DND-41 (cell line): ENCODE measurements at regions not wholly inside any gene's neighbourhood (a gene's known extent, or its start where the extent isn't known, plus 50 kb on each side); places are given as distances from the start of the nearest gene placed in this dataset.

ENCODE experiments used
- CTCF ChIP-seq: IDR thresholded peaks from 2 replicates; pipeline ENCODE4 v1.5.1; 2012; ENCODE audit warnings: borderline replicate concordance, low read length, moderate library complexity, mild to moderate bottlenecking; ENCODE audit not compliant: poor library complexity, severe bottlenecking; ENCODE audit errors: extremely low read depth
- EZH2 ChIP-seq: IDR thresholded peaks from 3 replicates; pipeline ENCODE4 v1.6.1; 2012; ENCODE audit warnings: borderline replicate concordance, low read depth, mild to moderate bottlenecking, moderate library complexity, low read length, inconsistent platforms; ENCODE audit not compliant: severe bottlenecking

- no peak for TF ChIP-seq CTCF
- no peak for TF ChIP-seq EZH2
These were observed 317.0 kb downstream of the ZIC3 start for GRCh38 chrX:137882960-137883359.
